ENCODE measurements at regions not wholly inside any gene's neighbourhood (a gene's known extent, or its start where the extent isn't known, plus 50 kb on each side); places are given as distances from the start of the nearest gene placed in this dataset.

- TF ChIP-seq, protein P1, sequence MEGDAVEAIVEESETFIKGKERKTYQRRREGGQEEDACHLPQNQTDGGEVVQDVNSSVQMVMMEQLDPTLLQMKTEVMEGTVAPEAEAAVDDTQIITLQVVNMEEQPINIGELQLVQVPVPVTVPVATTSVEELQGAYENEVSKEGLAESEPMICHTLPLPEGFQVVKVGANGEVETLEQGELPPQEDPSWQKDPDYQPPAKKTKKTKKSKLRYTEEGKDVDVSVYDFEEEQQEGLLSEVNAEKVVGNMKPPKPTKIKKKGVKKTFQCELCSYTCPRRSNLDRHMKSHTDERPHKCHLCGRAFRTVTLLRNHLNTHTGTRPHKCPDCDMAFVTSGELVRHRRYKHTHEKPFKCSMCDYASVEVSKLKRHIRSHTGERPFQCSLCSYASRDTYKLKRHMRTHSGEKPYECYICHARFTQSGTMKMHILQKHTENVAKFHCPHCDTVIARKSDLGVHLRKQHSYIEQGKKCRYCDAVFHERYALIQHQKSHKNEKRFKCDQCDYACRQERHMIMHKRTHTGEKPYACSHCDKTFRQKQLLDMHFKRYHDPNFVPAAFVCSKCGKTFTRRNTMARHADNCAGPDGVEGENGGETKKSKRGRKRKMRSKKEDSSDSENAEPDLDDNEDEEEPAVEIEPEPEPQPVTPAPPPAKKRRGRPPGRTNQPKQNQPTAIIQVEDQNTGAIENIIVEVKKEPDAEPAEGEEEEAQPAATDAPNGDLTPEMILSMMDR (IDR thresholded peaks at IDR 0.05), result no peak
- no peak for TF ChIP-seq EZH2 (IDR thresholded peaks at IDR 0.05; ENCODE audit: borderline replicate concordance, insufficient read depth, low read depth, low read length, poor library complexity, severe bottlenecking)
These were observed 1223.9 kb downstream of the FOXD4L5 start for GRCh38 chr9:64061013-64061627.

Measured in B cell (primary cell).